WTC11 (cell line): ENCODE measurements at regions not wholly inside any gene's neighbourhood (a gene's known extent, or its start where the extent isn't known, plus 50 kb on each side); places are given as distances from the start of the nearest gene placed in this dataset.

Source experiments
- ATAC-seq: fragments of 200-7000 bp; cut with Tn5 transposase; 2 replicates; pipeline ENCODE4 v1.10.0; 2021; ENCODE audit warnings: mild to moderate bottlenecking, moderate library complexity
- CTCF ChIA-PET: fragments of 300-600 bp; sonication (Branson Sonifier 250); formaldehyde crosslinking; loops from one replicate; lab custom pipeline; 2021; ENCODE audit warnings: antibody characterized with exemption; lab: Charles Lee
- POLR2A ChIA-PET: fragments of 350-600 bp; sonication (Branson Sonifier 250); formaldehyde crosslinking; loops from one replicate; lab custom pipeline; 2021; ENCODE audit warnings: antibody characterized with exemption; lab: Charles Lee
- DNase-seq: peaks from one replicate; pipeline ENCODE4 v3.0.0; 2021; ENCODE audit warnings: low spot score
- H3K27ac Mint-ChIP-seq: 2 replicates; pipeline ENCODE4 v1.8.0; 2021; ENCODE audit warnings: mixed read lengths
- H3K27me3 Mint-ChIP-seq: 2 replicates; pipeline ENCODE4 v1.8.0; 2021; ENCODE audit warnings: low read depth, mild to moderate bottlenecking, moderate library complexity, mixed read lengths
- H3K36me3 Mint-ChIP-seq: 2 replicates; pipeline ENCODE4 v1.8.0; 2021; ENCODE audit warnings: mixed read lengths
- H3K4me1 Mint-ChIP-seq: 2 replicates; pipeline ENCODE4 v1.8.0; 2022; ENCODE audit warnings: mixed read lengths
- H3K4me3 Mint-ChIP-seq: 2 replicates; pipeline ENCODE4 v1.8.0; 2021; ENCODE audit warnings: mild to moderate bottlenecking, moderate library complexity, mixed read lengths
- H3K9me3 Mint-ChIP-seq: 2 replicates; pipeline ENCODE4 v1.8.0; 2021; ENCODE audit warnings: mixed read lengths
- CBFB ChIP-seq: sonication (generic); formaldehyde crosslinking; IDR thresholded peaks from 2 replicates; pipeline ENCODE4 v1.8.1; 2022; ENCODE audit warnings: mild to moderate bottlenecking, low read depth, missing genetic modification reagents
- ELF4 ChIP-seq: sonication (generic); formaldehyde crosslinking; IDR thresholded peaks from 2 replicates; pipeline ENCODE4 v1.8.1; 2022; ENCODE audit warnings: low read depth, mild to moderate bottlenecking, moderate library complexity, missing genetic modification reagents
- KAT7 ChIP-seq: sonication (generic); formaldehyde crosslinking; IDR thresholded peaks from 2 replicates; pipeline ENCODE4 v1.8.1; 2023; ENCODE audit warnings: missing genetic modification reagents, mild to moderate bottlenecking, borderline replicate concordance
- MXD4 ChIP-seq: fragments of 250-450 bp; sonication (Bioruptor Pico); IDR thresholded peaks from 2 replicates; pipeline ENCODE4 v1.8.0; 2021; ENCODE audit warnings: mild to moderate bottlenecking, moderate library complexity, borderline replicate concordance
- OVOL2 ChIP-seq: fragments of 250-450 bp; sonication (Bioruptor Pico); IDR thresholded peaks from 2 replicates; pipeline ENCODE4 v1.9.0; 2021; ENCODE audit warnings: mild to moderate bottlenecking, borderline replicate concordance
- RORB ChIP-seq: fragments of 250-450 bp; sonication (Bioruptor Pico); IDR thresholded peaks from 2 replicates; pipeline ENCODE4 v1.9.0; 2021; ENCODE audit warnings: mild to moderate bottlenecking
- TEAD1 ChIP-seq: sonication (generic); formaldehyde crosslinking; IDR thresholded peaks from 2 replicates; pipeline ENCODE4 v1.8.0; 2022; ENCODE audit warnings: mild to moderate bottlenecking, missing genetic modification reagents
- TP53 ChIP-seq: sonication (generic); formaldehyde crosslinking; IDR thresholded peaks from 2 replicates; pipeline ENCODE4 v1.8.1; 2023; ENCODE audit warnings: mild to moderate bottlenecking, missing genetic modification reagents
- ZNF121 ChIP-seq: sonication (generic); formaldehyde crosslinking; IDR thresholded peaks from 2 replicates; pipeline ENCODE4 v1.8.0; 2023; ENCODE audit warnings: missing genetic modification reagents
- ZNF232 ChIP-seq: sonication (generic); formaldehyde crosslinking; IDR thresholded peaks from 2 replicates; pipeline ENCODE4 v1.8.0; 2022; ENCODE audit warnings: mild to moderate bottlenecking, missing genetic modification reagents
- TF ChIP-seq, protein P1 (sequence below): sonication (generic); formaldehyde crosslinking; IDR thresholded peaks from 2 replicates; pipeline ENCODE4 v1.8.1; 2022; ENCODE audit warnings: low read depth, mild to moderate bottlenecking, moderate library complexity, missing genetic modification reagents, borderline replicate concordance
- TF ChIP-seq, protein P2 (sequence below): fragments of 250-450 bp; sonication (Bioruptor Pico); IDR thresholded peaks from 2 replicates; pipeline ENCODE4 v1.9.0; 2021; ENCODE audit warnings: mild to moderate bottlenecking
- TF ChIP-seq, protein P3 (sequence below): sonication (generic); formaldehyde crosslinking; IDR thresholded peaks from 2 replicates; pipeline ENCODE4 v1.8.0; 2022; ENCODE audit warnings: mild to moderate bottlenecking, missing genetic modification reagents
- TF ChIP-seq, protein P4 (sequence below): fragments of 250-450 bp; sonication (Bioruptor Pico); conservative IDR thresholded peaks from 2 replicates; pipeline ENCODE4 v1.9.0; 2021; ENCODE audit warnings: mild to moderate bottlenecking
- TF ChIP-seq, protein P5 (sequence below): sonication (generic); formaldehyde crosslinking; IDR thresholded peaks from 2 replicates; pipeline ENCODE4 v1.8.0; 2023; ENCODE audit warnings: missing genetic modification reagents
- TF ChIP-seq, protein P6 (sequence below): sonication (generic); formaldehyde crosslinking; conservative IDR thresholded peaks from 2 replicates; pipeline ENCODE4 v1.8.1; 2023; ENCODE audit warnings: mild to moderate bottlenecking, low read depth, missing genetic modification reagents, moderate library complexity

DNA sequence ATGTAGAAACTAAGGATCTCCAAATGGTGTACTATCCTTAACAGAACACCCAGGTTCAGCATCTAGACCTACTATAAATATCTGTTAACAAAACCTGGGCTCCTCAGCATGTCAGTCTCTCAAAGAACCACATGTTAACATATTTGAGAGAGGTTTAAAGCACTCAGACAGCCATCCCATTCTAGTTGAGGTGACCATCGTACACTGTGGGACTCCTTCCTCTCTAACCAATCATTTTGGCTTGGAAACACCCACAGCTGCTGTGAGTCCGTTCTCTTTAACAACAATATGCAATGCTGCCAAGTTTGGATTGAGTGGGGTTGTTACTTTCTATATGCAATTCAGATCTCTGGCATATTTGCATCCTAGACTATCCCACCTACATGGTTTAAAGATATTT, 105.8 kb downstream of the MRPL39 start (continued):
- TF ChIP-seq, protein P1, sequence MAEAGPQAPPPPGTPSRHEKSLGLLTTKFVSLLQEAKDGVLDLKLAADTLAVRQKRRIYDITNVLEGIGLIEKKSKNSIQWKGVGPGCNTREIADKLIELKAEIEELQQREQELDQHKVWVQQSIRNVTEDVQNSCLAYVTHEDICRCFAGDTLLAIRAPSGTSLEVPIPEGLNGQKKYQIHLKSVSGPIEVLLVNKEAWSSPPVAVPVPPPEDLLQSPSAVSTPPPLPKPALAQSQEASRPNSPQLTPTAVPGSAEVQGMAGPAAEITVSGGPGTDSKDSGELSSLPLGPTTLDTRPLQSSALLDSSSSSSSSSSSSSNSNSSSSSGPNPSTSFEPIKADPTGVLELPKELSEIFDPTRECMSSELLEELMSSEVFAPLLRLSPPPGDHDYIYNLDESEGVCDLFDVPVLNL (CRISPR knock-in tag): no peak
- no peak for TF ChIP-seq RORB (CRISPR knock-in tag)
- no peak for TF ChIP-seq ZNF121
- TF ChIP-seq, protein P2, sequence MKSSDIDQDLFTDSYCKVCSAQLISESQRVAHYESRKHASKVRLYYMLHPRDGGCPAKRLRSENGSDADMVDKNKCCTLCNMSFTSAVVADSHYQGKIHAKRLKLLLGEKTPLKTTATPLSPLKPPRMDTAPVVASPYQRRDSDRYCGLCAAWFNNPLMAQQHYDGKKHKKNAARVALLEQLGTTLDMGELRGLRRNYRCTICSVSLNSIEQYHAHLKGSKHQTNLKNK (CRISPR knock-in tag): no peak
- no peak for TF ChIP-seq OVOL2 (CRISPR knock-in tag)
- no peak for TF ChIP-seq CBFB (CRISPR knock-in tag)
- no peak for TF ChIP-seq KAT7 (CRISPR knock-in tag)
- TF ChIP-seq MXD4 (CRISPR knock-in tag): no peak
- TF ChIP-seq ELF4 (CRISPR knock-in tag): no peak
- TF ChIP-seq, protein P3, sequence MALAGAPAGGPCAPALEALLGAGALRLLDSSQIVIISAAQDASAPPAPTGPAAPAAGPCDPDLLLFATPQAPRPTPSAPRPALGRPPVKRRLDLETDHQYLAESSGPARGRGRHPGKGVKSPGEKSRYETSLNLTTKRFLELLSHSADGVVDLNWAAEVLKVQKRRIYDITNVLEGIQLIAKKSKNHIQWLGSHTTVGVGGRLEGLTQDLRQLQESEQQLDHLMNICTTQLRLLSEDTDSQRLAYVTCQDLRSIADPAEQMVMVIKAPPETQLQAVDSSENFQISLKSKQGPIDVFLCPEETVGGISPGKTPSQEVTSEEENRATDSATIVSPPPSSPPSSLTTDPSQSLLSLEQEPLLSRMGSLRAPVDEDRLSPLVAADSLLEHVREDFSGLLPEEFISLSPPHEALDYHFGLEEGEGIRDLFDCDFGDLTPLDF (CRISPR knock-in tag): no peak
- no peak for TF ChIP-seq TEAD1 (CRISPR knock-in tag)
- TF ChIP-seq, protein P4, sequence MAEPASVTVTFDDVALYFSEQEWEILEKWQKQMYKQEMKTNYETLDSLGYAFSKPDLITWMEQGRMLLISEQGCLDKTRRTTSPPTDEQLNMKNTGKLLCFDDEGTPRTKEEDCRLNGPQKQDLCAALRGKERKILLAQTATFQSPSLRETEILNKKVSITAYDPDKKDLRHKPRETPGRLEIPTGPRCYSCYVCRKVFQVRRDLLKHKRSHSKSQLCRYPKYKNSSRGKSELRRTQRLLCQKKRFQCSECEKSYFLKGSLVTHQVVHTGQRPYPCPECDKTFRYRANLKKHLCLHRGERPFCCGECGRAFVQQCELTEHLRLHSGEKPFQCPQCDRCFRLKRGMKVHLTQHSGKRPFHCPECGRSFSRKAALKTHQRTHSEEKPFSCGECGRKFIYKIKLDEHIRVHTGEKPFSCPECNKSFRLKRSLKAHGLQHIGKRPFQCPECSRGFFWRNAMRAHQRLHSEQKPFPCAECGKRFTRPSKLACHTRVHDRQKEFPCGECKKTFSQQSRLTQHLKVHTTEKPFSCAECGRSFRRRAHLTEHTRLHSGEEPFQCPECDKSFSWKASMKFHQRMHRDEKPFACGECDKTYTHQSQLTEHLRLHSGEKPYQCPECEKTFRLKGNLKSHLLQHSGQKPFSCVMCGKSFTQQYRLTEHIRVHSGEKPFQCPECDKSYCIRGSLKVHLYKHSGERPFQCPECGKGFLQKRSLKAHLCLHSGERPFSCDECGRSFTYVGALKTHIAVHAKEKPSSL (CRISPR knock-in tag): no peak

DNA sequence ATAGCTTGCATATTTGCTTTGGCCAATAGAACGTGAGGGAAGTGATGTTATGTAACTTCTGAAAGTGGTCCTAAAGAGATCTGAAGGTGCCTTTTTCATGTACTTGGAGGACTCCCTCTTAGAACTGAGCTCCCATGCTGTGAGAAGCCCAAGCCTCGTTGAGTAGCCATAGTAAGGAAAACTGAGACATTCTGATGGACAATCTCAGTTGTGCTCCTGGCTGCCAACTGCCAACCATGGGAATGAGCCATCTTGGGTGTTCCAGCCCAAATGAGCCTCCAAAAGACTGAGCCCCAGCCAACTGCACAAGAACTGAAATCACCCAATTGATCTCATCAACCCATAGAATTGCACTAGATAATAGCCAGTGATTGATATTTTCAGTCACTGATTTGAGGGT, 106.7 kb downstream of the MRPL39 start:
- Mint-ChIP-seq H3K27ac (no peak overlapping the region), H3K36me3 (no peaks in the 10 kb centered on the region), H3K9me3 (peaks cover 17% of the 10 kb centered on the region), H3K4me1 (no peaks in the 10 kb centered on the region), H3K27me3 (no peaks in the 10 kb centered on the region; the same call in 1 of the 2 replicates), H3K4me3 (no peak overlapping the region)
- ATAC-seq (no peak), DNase-seq (no peak)
- POLR2A ChIA-PET: no interaction called here
- CTCF ChIA-PET: no interaction called here
- TF ChIP-seq, protein P5, sequence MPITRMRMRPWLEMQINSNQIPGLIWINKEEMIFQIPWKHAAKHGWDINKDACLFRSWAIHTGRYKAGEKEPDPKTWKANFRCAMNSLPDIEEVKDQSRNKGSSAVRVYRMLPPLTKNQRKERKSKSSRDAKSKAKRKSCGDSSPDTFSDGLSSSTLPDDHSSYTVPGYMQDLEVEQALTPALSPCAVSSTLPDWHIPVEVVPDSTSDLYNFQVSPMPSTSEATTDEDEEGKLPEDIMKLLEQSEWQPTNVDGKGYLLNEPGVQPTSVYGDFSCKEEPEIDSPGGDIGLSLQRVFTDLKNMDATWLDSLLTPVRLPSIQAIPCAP (CRISPR knock-in tag): no peak
- no peak for TF ChIP-seq TP53 (CRISPR knock-in tag)
- no peak for TF ChIP-seq ZNF232
- no peak for TF ChIP-seq RORB (CRISPR knock-in tag)
- TF ChIP-seq, protein P4 (CRISPR knock-in tag): no peak
- TF ChIP-seq, protein P6, sequence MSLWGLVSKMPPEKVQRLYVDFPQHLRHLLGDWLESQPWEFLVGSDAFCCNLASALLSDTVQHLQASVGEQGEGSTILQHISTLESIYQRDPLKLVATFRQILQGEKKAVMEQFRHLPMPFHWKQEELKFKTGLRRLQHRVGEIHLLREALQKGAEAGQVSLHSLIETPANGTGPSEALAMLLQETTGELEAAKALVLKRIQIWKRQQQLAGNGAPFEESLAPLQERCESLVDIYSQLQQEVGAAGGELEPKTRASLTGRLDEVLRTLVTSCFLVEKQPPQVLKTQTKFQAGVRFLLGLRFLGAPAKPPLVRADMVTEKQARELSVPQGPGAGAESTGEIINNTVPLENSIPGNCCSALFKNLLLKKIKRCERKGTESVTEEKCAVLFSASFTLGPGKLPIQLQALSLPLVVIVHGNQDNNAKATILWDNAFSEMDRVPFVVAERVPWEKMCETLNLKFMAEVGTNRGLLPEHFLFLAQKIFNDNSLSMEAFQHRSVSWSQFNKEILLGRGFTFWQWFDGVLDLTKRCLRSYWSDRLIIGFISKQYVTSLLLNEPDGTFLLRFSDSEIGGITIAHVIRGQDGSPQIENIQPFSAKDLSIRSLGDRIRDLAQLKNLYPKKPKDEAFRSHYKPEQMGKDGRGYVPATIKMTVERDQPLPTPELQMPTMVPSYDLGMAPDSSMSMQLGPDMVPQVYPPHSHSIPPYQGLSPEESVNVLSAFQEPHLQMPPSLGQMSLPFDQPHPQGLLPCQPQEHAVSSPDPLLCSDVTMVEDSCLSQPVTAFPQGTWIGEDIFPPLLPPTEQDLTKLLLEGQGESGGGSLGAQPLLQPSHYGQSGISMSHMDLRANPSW (CRISPR knock-in tag): no peak
